PC-3 (cell line): ENCODE measurements at regions not wholly inside any gene's neighbourhood (a gene's known extent, or its start where the extent isn't known, plus 50 kb on each side); places are given as distances from the start of the nearest gene placed in this dataset.

ENCODE experiments used
- ATAC-seq: fragments of 200-7000 bp; cut with Tn5 transposase; 2 replicates; pipeline ENCODE4 v1.9.1; 2020; ENCODE audit warnings: mild to moderate bottlenecking, moderate library complexity
- BruUV-seq: library from RNA; stranded (reverse); fragments of 400-500 nt; replicated peaks from 2 replicates; lab custom pipeline; 2021; lab: Mats Ljungman, UMichigan
- CTCF ChIA-PET: fragments of 300-600 bp; sonication (Branson Sonifier 250); formaldehyde crosslinking; loops from one replicate; lab custom pipeline; 2022; ENCODE audit warnings: antibody characterized with exemption; lab: Charles Lee
- POLR2A ChIA-PET: fragments of 300-600 bp; sonication (Branson Sonifier 250); formaldehyde crosslinking; loops from one replicate; lab custom pipeline; 2022; ENCODE audit warnings: antibody characterized with exemption; ENCODE audit not compliant: unreplicated experiment; lab: Charles Lee
- DNase-seq: peaks from one replicate; pipeline ENCODE4 v3.0.0-alpha.2; 2015
- H2AFZ ChIP-seq: fragments of 300-600 bp; sonication (generic); 2 replicates; pipeline ENCODE4 v1.6.0; 2016; ENCODE audit warnings: antibody characterized with exemption, low read length
- H3F3A ChIP-seq: fragments of 300-600 bp; sonication (generic); one replicate; pipeline ENCODE4 v1.6.0; 2017; ENCODE audit warnings: antibody characterized with exemption, low read length, control low read depth, mild to moderate bottlenecking; ENCODE audit not compliant: unreplicated experiment
- H3K27ac ChIP-seq: fragments of 300-600 bp; sonication (generic); 2 replicates; pipeline ENCODE4 v1.5.1; 2016; ENCODE audit warnings: mild to moderate bottlenecking, low read length
- H3K27me3 ChIP-seq: fragments of 300-600 bp; sonication (generic); 2 replicates; pipeline ENCODE4 v1.6.1; 2016; ENCODE audit warnings: low read length, mixed read lengths
- H3K36me3 ChIP-seq: fragments of 300-600 bp; sonication (generic); 2 replicates; pipeline ENCODE4 v1.6.1; 2016; ENCODE audit warnings: low read depth, mixed run types, low read length, mixed read lengths
- H3K4me1 ChIP-seq: fragments of 300-600 bp; sonication (generic); 2 replicates; pipeline ENCODE4 v1.5.1; 2016; ENCODE audit warnings: low read length; ENCODE audit not compliant: insufficient read depth
- H3K4me2 ChIP-seq: fragments of 300-600 bp; sonication (generic); 2 replicates; pipeline ENCODE4 v1.6.0; 2016; ENCODE audit warnings: low read length
- H3K4me3 ChIP-seq: fragments of 300-600 bp; sonication (generic); 2 replicates; pipeline ENCODE4 v1.5.1; 2016; ENCODE audit warnings: mild to moderate bottlenecking, low read length, mixed read lengths
- H3K79me2 ChIP-seq: fragments of 300-600 bp; sonication (generic); 2 replicates; pipeline ENCODE4 v1.6.1; 2017; ENCODE audit warnings: low read length, mixed read lengths
- H3K9ac ChIP-seq: fragments of 300-600 bp; sonication (generic); 2 replicates; pipeline ENCODE4 v1.6.0; 2016; ENCODE audit warnings: mild to moderate bottlenecking, low read length
- H3K9me2 ChIP-seq: fragments of 300-600 bp; sonication (generic); replicated peaks from 2 replicates; pipeline ENCODE4 v1.6.1; 2016; ENCODE audit warnings: mixed run types, low read length, mixed read lengths
- H3K9me3 ChIP-seq: fragments of 300-600 bp; sonication (generic); 2 replicates; pipeline ENCODE4 v1.6.1; 2016; ENCODE audit warnings: low read length, mixed read lengths
- H4K20me1 ChIP-seq: fragments of 300-600 bp; sonication (generic); 2 replicates; pipeline ENCODE4 v1.6.1; 2016; ENCODE audit warnings: low read length, mixed read lengths
- EZH2 ChIP-seq: fragments of 300-600 bp; sonication (generic); IDR thresholded peaks from one replicate; pipeline ENCODE4 v1.6.1; 2017; ENCODE audit warnings: antibody characterized with exemption, mild to moderate bottlenecking, low read length; ENCODE audit not compliant: unreplicated experiment
- EZH2phosphoT487 ChIP-seq: fragments of 300-600 bp; sonication (generic); IDR thresholded peaks from 2 replicates; pipeline ENCODE4 v1.6.1; 2018; ENCODE audit warnings: mild to moderate bottlenecking, antibody characterized with exemption, low read length, borderline replicate concordance
- intact Hi-C: fragments of 100-400 bp; cut with micrococcal nuclease; formaldehyde crosslinking; loops from 2 replicates; pipeline ENCODE4 v1.9.0; 2023
- TF ChIP-seq, protein P1 (sequence below): fragments of 300-600 bp; sonication (generic); conservative IDR thresholded peaks from 2 replicates; pipeline ENCODE4 v1.5.1; 2017; ENCODE audit warnings: antibody characterized with exemption, low read depth, mild to moderate bottlenecking, low read length

DNA sequence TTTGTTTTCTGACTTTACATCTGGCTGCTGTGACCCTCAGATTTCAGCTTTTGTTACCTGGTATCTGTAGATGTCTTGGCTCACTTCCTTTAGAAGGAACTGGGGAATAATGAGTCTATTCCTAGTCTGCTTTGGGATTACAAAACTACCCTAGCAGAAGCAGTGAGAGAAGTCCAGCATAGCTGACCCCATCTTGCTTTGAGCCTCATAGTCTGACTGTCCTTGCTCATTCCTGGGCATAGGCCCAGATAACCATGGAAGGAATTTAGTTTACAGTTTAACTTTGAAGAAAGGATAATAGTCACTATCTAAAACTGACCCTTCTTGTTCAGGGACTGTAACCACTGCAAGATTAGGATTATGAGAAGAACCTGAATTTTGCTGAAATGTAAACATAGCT is 163.0 kb upstream of the HNMT start:
- Histone ChIP-seq H3K4me1 (no peaks in the 10 kb centered on the region), H4K20me1 (no peaks in the 10 kb centered on the region), H3K9me3 (no peaks in the 10 kb centered on the region), H3K9me2 (no peaks in the 10 kb centered on the region), H3F3A (no peaks in the 10 kb centered on the region), H3K27me3 (no peaks in the 10 kb centered on the region), H3K4me2 (no peak overlapping the region), H3K4me3 (no peak overlapping the region), H3K36me3 (no peaks in the 10 kb centered on the region), H3K9ac (no peak overlapping the region), H3K79me2 (no peaks in the 10 kb centered on the region), H2AFZ (no peak overlapping the region), H3K27ac (no peak overlapping the region)
- ATAC-seq (no peak), DNase-seq (no peak)
- no TSS peak for BruUV-seq
- POLR2A ChIA-PET, result no interaction called here
- intact Hi-C loops, result no loop called here
- CTCF ChIA-PET, result no interaction called here
- no peak for TF ChIP-seq EZH2phosphoT487
- no peak for TF ChIP-seq EZH2
- TF ChIP-seq, protein P1, sequence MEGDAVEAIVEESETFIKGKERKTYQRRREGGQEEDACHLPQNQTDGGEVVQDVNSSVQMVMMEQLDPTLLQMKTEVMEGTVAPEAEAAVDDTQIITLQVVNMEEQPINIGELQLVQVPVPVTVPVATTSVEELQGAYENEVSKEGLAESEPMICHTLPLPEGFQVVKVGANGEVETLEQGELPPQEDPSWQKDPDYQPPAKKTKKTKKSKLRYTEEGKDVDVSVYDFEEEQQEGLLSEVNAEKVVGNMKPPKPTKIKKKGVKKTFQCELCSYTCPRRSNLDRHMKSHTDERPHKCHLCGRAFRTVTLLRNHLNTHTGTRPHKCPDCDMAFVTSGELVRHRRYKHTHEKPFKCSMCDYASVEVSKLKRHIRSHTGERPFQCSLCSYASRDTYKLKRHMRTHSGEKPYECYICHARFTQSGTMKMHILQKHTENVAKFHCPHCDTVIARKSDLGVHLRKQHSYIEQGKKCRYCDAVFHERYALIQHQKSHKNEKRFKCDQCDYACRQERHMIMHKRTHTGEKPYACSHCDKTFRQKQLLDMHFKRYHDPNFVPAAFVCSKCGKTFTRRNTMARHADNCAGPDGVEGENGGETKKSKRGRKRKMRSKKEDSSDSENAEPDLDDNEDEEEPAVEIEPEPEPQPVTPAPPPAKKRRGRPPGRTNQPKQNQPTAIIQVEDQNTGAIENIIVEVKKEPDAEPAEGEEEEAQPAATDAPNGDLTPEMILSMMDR, result no peak

DNA sequence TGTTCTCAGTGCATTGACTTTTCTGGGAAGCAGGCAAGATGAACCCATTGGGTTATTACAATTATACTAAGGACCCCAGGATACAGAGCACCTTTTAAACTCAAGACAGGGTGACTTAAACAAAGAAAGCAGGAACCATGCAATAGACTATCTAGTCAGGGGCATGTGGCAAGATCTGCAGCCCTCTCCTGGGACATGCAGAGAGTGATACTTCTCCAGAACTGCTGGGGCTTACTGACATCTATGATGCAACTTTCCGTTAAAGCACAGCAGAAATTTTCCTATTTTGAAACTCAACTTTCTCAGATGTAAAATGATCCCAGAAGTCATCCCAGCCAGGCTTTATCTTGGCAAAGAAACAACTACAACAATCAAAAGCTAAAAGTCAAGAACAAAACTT is 162.2 kb upstream of the HNMT start:
- ATAC-seq (no peak), DNase-seq (no peak)
- Histone ChIP-seq H3K4me3 (no peak overlapping the region), H3K4me2 (no peak overlapping the region), H3K27me3 (no peaks in the 10 kb centered on the region), H3K27ac (no peak overlapping the region), H3K9ac (no peak overlapping the region), H4K20me1 (no peaks in the 10 kb centered on the region), H2AFZ (no peak overlapping the region), H3K79me2 (no peaks in the 10 kb centered on the region), H3F3A (no peaks in the 10 kb centered on the region), H3K9me2 (no peaks in the 10 kb centered on the region), H3K9me3 (no peaks in the 10 kb centered on the region), H3K36me3 (no peaks in the 10 kb centered on the region), H3K4me1 (no peaks in the 10 kb centered on the region)
- ChIA-PET POLR2A (no interaction called here), CTCF (no interaction called here)
- TF ChIP-seq, protein P1, result no peak
- TF ChIP-seq EZH2, result no peak
- no peak for TF ChIP-seq EZH2phosphoT487
- BruUV-seq, result no TSS peak
- intact Hi-C loops, result no loop called here

DNA sequence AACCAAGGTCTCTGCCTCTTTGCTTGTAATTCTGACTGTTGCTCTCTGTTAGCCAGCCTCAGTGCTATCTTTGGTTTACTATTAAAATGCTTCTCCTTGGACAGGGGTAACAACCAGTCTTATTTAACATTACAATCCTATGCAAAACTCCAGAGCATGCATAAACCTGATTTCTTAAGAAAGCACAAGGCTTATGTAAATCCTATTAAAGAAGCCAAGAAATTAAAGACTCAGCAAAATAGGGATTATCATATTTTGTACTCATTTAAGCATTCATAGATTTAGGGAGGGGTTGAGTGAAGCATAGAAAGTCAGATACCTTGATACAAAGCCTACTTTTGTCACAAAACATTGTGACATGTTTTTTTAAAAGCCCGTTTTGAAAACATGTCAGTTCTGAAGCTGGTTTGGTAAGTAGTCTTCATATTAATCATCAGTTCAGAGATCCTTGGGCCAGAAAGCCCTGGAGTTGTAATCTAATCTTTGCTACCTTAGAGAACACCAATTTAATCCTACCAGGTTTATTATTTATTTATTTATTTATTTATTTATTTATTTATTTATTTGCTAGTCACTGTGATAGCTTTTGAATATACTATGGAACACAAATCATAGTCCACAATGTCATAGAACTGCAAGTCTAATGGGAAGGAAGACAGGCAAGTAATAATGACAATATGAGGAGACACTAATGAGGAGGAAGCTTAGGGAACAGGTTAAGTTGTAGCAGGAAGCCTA is 158.0 kb upstream of the HNMT start:
- H3K4me2 ChIP-seq, result no peak overlapping the region

More for the DNA sequence above, 158.0 kb upstream of the HNMT start:
- Histone ChIP-seq H3F3A (no peaks in the 10 kb centered on the region), H3K27me3 (peaks cover 14% of the 10 kb centered on the region), H3K9me2 (no peaks in the 10 kb centered on the region), H3K27ac (no peak overlapping the region), H3K79me2 (no peaks in the 10 kb centered on the region), H3K4me3 (no peak overlapping the region), H2AFZ (no peak overlapping the region), H3K4me1 (no peaks in the 10 kb centered on the region), H3K36me3 (no peaks in the 10 kb centered on the region), H3K9me3 (no peaks in the 10 kb centered on the region), H4K20me1 (no peaks in the 10 kb centered on the region), H3K9ac (no peak overlapping the region)
- TF ChIP-seq EZH2phosphoT487 (no peak), EZH2 (no peak)
- TF ChIP-seq, protein P1, result no peak
- ATAC-seq (no peak), DNase-seq (no peak)
- ChIA-PET CTCF (no interaction called here), POLR2A (no interaction called here)
- intact Hi-C loops, result no loop called here
- BruUV-seq, result no TSS peak
